ENCODE measurements at regions not wholly inside any gene's neighbourhood (a gene's known extent, or its start where the extent isn't known, plus 50 kb on each side); places are given as distances from the start of the nearest gene placed in this dataset.

DNA sequence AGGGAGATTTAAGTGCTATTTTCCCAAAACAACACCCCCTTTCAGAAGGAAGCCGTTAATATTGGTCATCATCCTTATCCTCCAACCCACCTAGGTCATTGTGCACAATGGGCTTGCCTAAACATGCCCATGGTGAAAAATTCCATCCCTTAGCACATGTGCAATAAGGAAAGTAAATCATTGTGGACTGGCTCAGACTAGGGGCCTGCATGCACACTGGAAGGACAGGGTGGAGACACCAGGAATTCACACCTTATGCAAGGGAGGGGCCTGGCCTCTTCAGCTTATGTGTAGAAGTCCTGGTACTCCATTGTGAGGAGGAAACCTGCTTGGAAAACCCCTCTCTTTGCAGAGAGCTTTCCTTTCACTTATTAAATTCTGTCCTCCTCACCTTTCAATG lies 311.4 kb upstream of the NDST4 start (continued):
- TF ChIP-seq, protein P1, sequence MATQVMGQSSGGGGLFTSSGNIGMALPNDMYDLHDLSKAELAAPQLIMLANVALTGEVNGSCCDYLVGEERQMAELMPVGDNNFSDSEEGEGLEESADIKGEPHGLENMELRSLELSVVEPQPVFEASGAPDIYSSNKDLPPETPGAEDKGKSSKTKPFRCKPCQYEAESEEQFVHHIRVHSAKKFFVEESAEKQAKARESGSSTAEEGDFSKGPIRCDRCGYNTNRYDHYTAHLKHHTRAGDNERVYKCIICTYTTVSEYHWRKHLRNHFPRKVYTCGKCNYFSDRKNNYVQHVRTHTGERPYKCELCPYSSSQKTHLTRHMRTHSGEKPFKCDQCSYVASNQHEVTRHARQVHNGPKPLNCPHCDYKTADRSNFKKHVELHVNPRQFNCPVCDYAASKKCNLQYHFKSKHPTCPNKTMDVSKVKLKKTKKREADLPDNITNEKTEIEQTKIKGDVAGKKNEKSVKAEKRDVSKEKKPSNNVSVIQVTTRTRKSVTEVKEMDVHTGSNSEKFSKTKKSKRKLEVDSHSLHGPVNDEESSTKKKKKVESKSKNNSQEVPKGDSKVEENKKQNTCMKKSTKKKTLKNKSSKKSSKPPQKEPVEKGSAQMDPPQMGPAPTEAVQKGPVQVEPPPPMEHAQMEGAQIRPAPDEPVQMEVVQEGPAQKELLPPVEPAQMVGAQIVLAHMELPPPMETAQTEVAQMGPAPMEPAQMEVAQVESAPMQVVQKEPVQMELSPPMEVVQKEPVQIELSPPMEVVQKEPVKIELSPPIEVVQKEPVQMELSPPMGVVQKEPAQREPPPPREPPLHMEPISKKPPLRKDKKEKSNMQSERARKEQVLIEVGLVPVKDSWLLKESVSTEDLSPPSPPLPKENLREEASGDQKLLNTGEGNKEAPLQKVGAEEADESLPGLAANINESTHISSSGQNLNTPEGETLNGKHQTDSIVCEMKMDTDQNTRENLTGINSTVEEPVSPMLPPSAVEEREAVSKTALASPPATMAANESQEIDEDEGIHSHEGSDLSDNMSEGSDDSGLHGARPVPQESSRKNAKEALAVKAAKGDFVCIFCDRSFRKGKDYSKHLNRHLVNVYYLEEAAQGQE (IDR thresholded peaks at IDR 0.05; ENCODE audit: low read depth, low read length) = no peak
- TF ChIP-seq RAD21 (IDR thresholded peaks at IDR 0.05; ENCODE audit: low read length) = no peak
- no peak for TF ChIP-seq YY1 (IDR thresholded peaks at IDR 0.05; ENCODE audit: low read depth)
- TF ChIP-seq GATA2 (CRISPR knock-in tag; IDR thresholded peaks at IDR 0.05) = no peak
- no peak for TF ChIP-seq FOXM1 (IDR thresholded peaks at IDR 0.05; ENCODE audit: low read depth)
- TF ChIP-seq, protein P2, sequence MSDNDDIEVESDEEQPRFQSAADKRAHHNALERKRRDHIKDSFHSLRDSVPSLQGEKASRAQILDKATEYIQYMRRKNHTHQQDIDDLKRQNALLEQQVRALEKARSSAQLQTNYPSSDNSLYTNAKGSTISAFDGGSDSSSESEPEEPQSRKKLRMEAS (IDR thresholded peaks at IDR 0.05; ENCODE audit: low read depth) = no peak
- TF ChIP-seq TEAD4 (IDR thresholded peaks at IDR 0.05; ENCODE audit: borderline replicate concordance, insufficient read depth) = no peak
- TF ChIP-seq, protein P3, sequence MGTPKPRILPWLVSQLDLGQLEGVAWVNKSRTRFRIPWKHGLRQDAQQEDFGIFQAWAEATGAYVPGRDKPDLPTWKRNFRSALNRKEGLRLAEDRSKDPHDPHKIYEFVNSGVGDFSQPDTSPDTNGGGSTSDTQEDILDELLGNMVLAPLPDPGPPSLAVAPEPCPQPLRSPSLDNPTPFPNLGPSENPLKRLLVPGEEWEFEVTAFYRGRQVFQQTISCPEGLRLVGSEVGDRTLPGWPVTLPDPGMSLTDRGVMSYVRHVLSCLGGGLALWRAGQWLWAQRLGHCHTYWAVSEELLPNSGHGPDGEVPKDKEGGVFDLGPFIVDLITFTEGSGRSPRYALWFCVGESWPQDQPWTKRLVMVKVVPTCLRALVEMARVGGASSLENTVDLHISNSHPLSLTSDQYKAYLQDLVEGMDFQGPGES (IDR thresholded peaks at IDR 0.05; ENCODE audit: low read depth, low read length) = no peak
- TF ChIP-seq ELF1 (IDR thresholded peaks at IDR 0.05) = no peak
- TF ChIP-seq RXRA (IDR thresholded peaks at IDR 0.05; ENCODE audit: borderline replicate concordance, low read depth) = no peak

DNA sequence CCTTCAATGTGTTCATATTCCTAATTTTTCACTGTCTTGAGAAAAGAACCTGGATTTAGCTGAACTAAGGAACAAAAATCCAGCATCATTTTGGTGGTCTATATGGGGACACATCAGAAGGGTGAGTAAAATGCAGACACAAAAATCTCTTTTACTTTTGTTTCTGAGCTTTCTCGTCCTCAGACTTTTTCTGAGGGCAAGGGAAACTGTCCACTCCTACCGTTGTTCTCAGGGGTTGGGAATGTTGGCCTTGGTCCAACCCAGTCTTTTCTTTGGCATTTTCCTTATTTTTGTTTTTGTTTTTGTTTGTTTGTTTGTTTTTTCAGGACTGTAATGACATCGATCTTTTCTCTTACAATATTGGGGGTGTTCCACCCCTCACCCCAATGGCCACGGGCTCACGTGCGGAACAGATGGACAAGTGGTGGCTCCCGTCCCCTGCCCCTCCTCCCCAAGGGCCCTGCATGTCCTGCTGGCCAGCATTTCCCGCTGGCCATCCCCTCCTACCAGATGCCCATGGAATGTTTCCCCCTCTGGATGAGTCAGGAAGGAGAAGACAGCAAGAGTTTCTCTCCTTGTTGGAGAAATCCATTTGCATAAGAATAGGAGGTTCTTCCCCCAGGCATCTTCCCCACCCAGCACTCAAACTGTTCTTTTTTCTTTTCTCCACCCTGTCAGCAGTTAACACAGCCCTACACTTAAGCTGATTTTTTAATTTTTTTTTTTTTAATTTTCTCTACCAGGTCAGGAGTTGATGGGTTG lies 305.4 kb upstream of the NDST4 start:
- H3K27ac ChIP-seq (ENCODE audit: low read depth in 2 of 2, low read length in 1 of 2) = no peak overlapping the region
- TF ChIP-seq NFIC (IDR thresholded peaks at IDR 0.05; ENCODE audit: borderline replicate concordance) = 0 out of 2 replicates have a peak, but pooled peaks have one; percentile 15
- no peak for TF ChIP-seq MXI1 (IDR thresholded peaks at IDR 0.05; ENCODE audit: low read depth, low read length)
- no peaks in the 10 kb centered on the region for H3K9me2 ChIP-seq
- H3K36me3 ChIP-seq (replicated peaks in 1 of 2; ENCODE audit: control insufficient read depth in 1 of 2, insufficient read depth in 2 of 2, low read length in 1 of 2) = no peaks in the 10 kb centered on the region
- no peaks in the 10 kb centered on the region for H3K4me1 ChIP-seq (ENCODE audit: control insufficient read depth in 1 of 2, insufficient read depth in 2 of 2, low read depth in 1 of 2, low read length in 1 of 2)
- ChIA-PET POLR2A (no interaction called here), CTCF (no interaction called here)
- H3K27me3 ChIP-seq (ENCODE audit: insufficient read depth) = no peaks in the 10 kb centered on the region
- H3K9ac ChIP-seq = no peak overlapping the region
- H3F3A ChIP-seq (replicated peaks; ENCODE audit: insufficient read depth) = no peaks in the 10 kb centered on the region
- H4K20me1 ChIP-seq (ENCODE audit: insufficient read depth) = no peaks in the 10 kb centered on the region
- no peak overlapping the region; the same call in 1 of the 2 replicates for H3K4me2 ChIP-seq
- no peak overlapping the region; the same call in 1 of the 2 replicates for H2AFZ ChIP-seq (ENCODE audit: low read depth)
- no peak for DNase-seq
- H3K9me3 ChIP-seq = no peaks in the 10 kb centered on the region
- H3K4me3 ChIP-seq (ENCODE audit: low read depth in 2 of 2, low read length in 1 of 2) = no peak overlapping the region
- 12% methylated on average over 8 of the region's 8 CpGs for WGBS (ENCODE audit: low lambda C conversion rate)
- H3K79me2 ChIP-seq (ENCODE audit: insufficient read depth) = no peaks in the 10 kb centered on the region
